Kidney epithelial cell (primary cell): ENCODE measurements at regions not wholly inside any gene's neighbourhood (a gene's known extent, or its start where the extent isn't known, plus 50 kb on each side); places are given as distances from the start of the nearest gene placed in this dataset.

Experiments used
- DNase-seq: peaks from one replicate; pipeline ENCODE4 v3.0.0-alpha.2; 2010; ENCODE audit warnings: low read depth
- H3K27me3 ChIP-seq: 2 replicates; pipeline ENCODE4 v1.6.0; 2011; ENCODE audit warnings: low read length; ENCODE audit not compliant: control insufficient read depth, insufficient read depth
- H3K36me3 ChIP-seq: 2 replicates; pipeline ENCODE4 v1.5.1; 2011; ENCODE audit warnings: low read length; ENCODE audit not compliant: control insufficient read depth, insufficient read depth
- H3K4me3 ChIP-seq: 2 replicates; pipeline ENCODE4 v1.5.1; 2011; ENCODE audit warnings: low read depth, mild to moderate bottlenecking, control low read depth, low read length
- CTCF ChIP-seq: IDR thresholded peaks from 2 replicates; pipeline ENCODE4 v1.5.1; 2011; ENCODE audit warnings: mild to moderate bottlenecking, moderate library complexity, low read length, control low read depth, inconsistent platforms; ENCODE audit not compliant: insufficient read depth, poor library complexity, severe bottlenecking

DNA sequence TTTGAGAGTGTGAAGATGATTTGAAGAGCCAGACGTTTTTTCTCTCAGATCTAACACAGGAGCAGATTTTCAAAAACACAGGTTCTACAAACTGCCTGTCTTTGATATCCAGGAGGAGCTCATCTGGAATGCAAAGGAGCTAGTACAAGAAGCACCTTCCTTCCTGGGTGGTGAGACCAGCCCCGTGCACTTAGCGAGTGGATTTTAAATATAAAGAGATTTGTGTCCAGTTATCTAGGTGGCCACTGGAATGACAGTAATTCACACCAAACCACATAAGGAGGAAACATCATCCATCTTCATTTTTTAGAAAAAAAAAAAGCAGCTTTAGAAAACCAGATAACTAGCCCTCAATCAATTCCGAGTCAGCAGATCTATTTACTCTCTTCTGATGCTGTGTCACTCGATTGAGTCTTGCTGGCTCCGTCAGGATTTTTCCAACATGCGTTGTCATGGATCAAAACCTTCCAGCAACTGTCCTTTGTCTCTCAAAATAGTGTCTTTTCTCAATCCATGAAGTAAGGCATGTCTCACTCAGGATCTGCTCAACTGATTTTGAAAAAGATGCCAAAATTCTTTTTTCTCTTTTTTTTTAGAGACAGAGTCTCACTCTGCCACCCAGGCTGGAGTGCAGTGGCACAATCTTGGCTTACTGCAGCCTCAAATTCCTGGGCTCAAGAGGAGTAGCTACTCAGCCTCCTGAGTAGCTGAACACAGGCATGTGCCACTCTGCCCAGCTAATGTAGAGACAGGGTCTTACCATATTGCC is 451.2 kb upstream of the PSMD7 start:
- TF ChIP-seq CTCF = no peak
- DNase-seq = no peak
- Histone ChIP-seq H3K4me3 (no peak overlapping the region), H3K36me3 (no peaks in the 10 kb centered on the region), H3K27me3 (no peaks in the 10 kb centered on the region)

DNA sequence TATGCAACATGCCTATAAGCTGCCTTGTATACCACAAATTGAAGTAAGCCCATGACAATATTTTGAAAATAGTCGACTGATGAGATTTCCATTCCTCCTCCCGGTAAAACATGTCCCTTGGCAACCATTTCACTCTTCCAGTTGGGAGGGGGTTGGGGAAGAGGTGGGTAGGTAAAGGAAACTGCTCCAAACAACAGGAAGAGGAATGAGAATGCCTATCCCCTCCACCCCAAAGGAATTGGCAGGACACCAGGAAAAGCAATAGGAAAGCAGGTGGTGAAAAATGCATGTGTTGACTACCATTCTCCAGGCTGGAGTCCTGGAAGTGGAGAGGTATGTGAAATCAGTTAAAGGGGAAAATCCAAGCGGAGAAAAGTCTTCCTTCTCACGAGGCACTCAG is 455.9 kb upstream of the PSMD7 start:
- no peak overlapping the region for H3K4me3 ChIP-seq
- no peaks in the 10 kb centered on the region for H3K36me3 ChIP-seq
- H3K27me3 ChIP-seq = no peaks in the 10 kb centered on the region
- DNase-seq = no peak
- no peak for TF ChIP-seq CTCF

GRCh38 chr16:73831220-73831619 is 465.4 kb upstream of the PSMD7 start:
- DNase-seq = no peak
- no peak overlapping the region for H3K4me3 ChIP-seq
- no peak for TF ChIP-seq CTCF
- no peaks in the 10 kb centered on the region for H3K36me3 ChIP-seq
- no peaks in the 10 kb centered on the region for H3K27me3 ChIP-seq

GRCh38 chr16:73823205-73823849 is 473.3 kb upstream of the PSMD7 start:
- H3K36me3 ChIP-seq = no peaks in the 10 kb centered on the region
- no peaks in the 10 kb centered on the region for H3K27me3 ChIP-seq
- no peak for TF ChIP-seq CTCF
- H3K4me3 ChIP-seq = no peak overlapping the region
- no peak for DNase-seq

GRCh38 chr16:73817526-73818324 is 478.9 kb upstream of the PSMD7 start:
- no peaks in the 10 kb centered on the region for H3K27me3 ChIP-seq

More at GRCh38 chr16:73817526-73818324, 478.9 kb upstream of the PSMD7 start:
- no peak for DNase-seq
- no peaks in the 10 kb centered on the region for H3K36me3 ChIP-seq
- no peak overlapping the region for H3K4me3 ChIP-seq
- TF ChIP-seq CTCF = no peak
